OCI-LY1 (cell line): ENCODE measurements at regions not wholly inside any gene's neighbourhood (a gene's known extent, or its start where the extent isn't known, plus 50 kb on each side); places are given as distances from the start of the nearest gene placed in this dataset.

Experiments used
- EZH2 ChIP-seq: fragments of 200-600 bp; sonication (generic), shearing (Covaris generic); IDR thresholded peaks from 2 replicates; pipeline ENCODE4 v1.8.0; 2017; ENCODE audit warnings: borderline replicate concordance, mixed run types, mild to moderate bottlenecking, antibody characterized with exemption, low read length, moderate library complexity, mixed read lengths
- TF ChIP-seq, protein P1 (sequence below): fragments of 200-600 bp; sonication (generic), shearing (Covaris generic); IDR thresholded peaks from 2 replicates; pipeline ENCODE4 v1.5.1; 2017; ENCODE audit warnings: mild to moderate bottlenecking, antibody characterized with exemption, low read length, moderate library complexity, mixed read lengths

DNA sequence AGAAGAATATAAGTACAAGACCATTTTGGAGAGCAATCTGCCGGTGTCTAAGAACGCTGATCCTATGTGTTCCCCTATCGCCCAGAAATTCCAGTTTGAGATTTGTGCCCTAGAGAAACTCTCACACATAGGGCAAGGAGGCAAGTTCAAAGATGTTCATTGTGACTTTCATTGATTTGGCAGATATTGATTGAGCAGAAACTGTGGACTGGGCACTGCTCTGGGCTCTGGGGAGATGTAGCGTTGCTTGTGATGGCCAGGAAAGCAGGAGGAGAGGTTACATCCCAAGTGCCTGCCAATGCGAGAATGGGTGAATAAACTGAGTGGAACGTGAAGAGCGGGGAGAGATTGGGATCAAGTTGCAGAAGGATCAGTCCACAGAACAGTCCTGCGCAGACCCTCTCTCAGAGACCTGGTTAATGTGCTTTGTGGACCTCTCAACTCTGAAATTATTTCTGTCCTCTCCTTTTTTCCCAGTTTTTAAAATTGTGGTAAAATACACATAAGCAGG, 123.9 kb upstream of the PEG3 start:
- TF ChIP-seq, protein P1, sequence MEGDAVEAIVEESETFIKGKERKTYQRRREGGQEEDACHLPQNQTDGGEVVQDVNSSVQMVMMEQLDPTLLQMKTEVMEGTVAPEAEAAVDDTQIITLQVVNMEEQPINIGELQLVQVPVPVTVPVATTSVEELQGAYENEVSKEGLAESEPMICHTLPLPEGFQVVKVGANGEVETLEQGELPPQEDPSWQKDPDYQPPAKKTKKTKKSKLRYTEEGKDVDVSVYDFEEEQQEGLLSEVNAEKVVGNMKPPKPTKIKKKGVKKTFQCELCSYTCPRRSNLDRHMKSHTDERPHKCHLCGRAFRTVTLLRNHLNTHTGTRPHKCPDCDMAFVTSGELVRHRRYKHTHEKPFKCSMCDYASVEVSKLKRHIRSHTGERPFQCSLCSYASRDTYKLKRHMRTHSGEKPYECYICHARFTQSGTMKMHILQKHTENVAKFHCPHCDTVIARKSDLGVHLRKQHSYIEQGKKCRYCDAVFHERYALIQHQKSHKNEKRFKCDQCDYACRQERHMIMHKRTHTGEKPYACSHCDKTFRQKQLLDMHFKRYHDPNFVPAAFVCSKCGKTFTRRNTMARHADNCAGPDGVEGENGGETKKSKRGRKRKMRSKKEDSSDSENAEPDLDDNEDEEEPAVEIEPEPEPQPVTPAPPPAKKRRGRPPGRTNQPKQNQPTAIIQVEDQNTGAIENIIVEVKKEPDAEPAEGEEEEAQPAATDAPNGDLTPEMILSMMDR = no peak
- TF ChIP-seq EZH2 = no peak
